ENCODE measurements at regions not wholly inside any gene's neighbourhood (a gene's known extent, or its start where the extent isn't known, plus 50 kb on each side); places are given as distances from the start of the nearest gene placed in this dataset.
"Not testable (repeated sequence)": the region's sequence is repeated elsewhere in the genome, so short reads cannot be mapped to it uniquely, and the experiment has no call there.

- Histone ChIP-seq H3K27ac (ENCODE audit: poor library complexity, severe bottlenecking) (no peak overlapping the region), H3K9me3 (ENCODE audit: severe bottlenecking) (no peaks in the 10 kb centered on the region), H3K36me3 (ENCODE audit: low read depth) (no peaks in the 10 kb centered on the region), H3K4me3 (ENCODE audit: severe bottlenecking) (no peak overlapping the region), H3K4me1 (ENCODE audit: insufficient read depth, poor library complexity, severe bottlenecking) (no peaks in the 10 kb centered on the region), H3K27me3 (ENCODE audit: insufficient read depth, poor library complexity, severe bottlenecking) (no peaks in the 10 kb centered on the region)
- TF ChIP-seq CTCF (IDR thresholded peaks at IDR 0.05; ENCODE audit: poor library complexity, severe bottlenecking), result no peak
- DNase-seq (ENCODE audit: low spot score) (no peak), ATAC-seq (ENCODE audit: low read depth) (no peak)
Measured at GRCh38 chrX:94830717-94831116, 1156.7 kb downstream of the FAM133A start.

- ATAC-seq (ENCODE audit: low read depth) (no peak), DNase-seq (ENCODE audit: low spot score) (no peak)
- Histone ChIP-seq H3K27me3 (ENCODE audit: insufficient read depth, poor library complexity, severe bottlenecking) (no peaks in the 10 kb centered on the region), H3K4me1 (ENCODE audit: insufficient read depth, poor library complexity, severe bottlenecking) (no peaks in the 10 kb centered on the region), H3K9me3 (ENCODE audit: severe bottlenecking) (no peaks in the 10 kb centered on the region), H3K36me3 (ENCODE audit: low read depth) (no peaks in the 10 kb centered on the region), H3K4me3 (ENCODE audit: severe bottlenecking) (no peak overlapping the region), H3K27ac (ENCODE audit: poor library complexity, severe bottlenecking) (no peak overlapping the region)
- TF ChIP-seq CTCF (IDR thresholded peaks at IDR 0.05; ENCODE audit: poor library complexity, severe bottlenecking), result peak; percentile 53
Measured at GRCh38 chrX:94831364-94831763, 1157.4 kb downstream of the FAM133A start.

GRCh38 chrX:94834226-94834625 lies 1160.2 kb downstream of the FAM133A start:
- Histone ChIP-seq H3K4me1 (ENCODE audit: insufficient read depth, poor library complexity, severe bottlenecking) (no peaks in the 10 kb centered on the region), H3K9me3 (ENCODE audit: severe bottlenecking) (no peaks in the 10 kb centered on the region), H3K4me3 (ENCODE audit: severe bottlenecking) (no peak overlapping the region), H3K27me3 (ENCODE audit: insufficient read depth, poor library complexity, severe bottlenecking) (no peaks in the 10 kb centered on the region), H3K27ac (ENCODE audit: poor library complexity, severe bottlenecking) (no peak overlapping the region), H3K36me3 (ENCODE audit: low read depth) (no peaks in the 10 kb centered on the region)
- DNase-seq (ENCODE audit: low spot score) (no peak), ATAC-seq (ENCODE audit: low read depth) (no peak)
- TF ChIP-seq CTCF (IDR thresholded peaks at IDR 0.05; ENCODE audit: poor library complexity, severe bottlenecking), result no peak

GRCh38 chrX:94850811-94851210 lies 1176.8 kb downstream of the FAM133A start:
- Histone ChIP-seq H3K9me3 (ENCODE audit: severe bottlenecking) (no peaks in the 10 kb centered on the region), H3K4me3 (ENCODE audit: severe bottlenecking) (no peak overlapping the region), H3K27me3 (ENCODE audit: insufficient read depth, poor library complexity, severe bottlenecking) (no peaks in the 10 kb centered on the region), H3K27ac (ENCODE audit: poor library complexity, severe bottlenecking) (no peak overlapping the region), H3K36me3 (ENCODE audit: low read depth) (no peaks in the 10 kb centered on the region), H3K4me1 (ENCODE audit: insufficient read depth, poor library complexity, severe bottlenecking) (no peaks in the 10 kb centered on the region)
- no peak for DNase-seq (ENCODE audit: low spot score)
- TF ChIP-seq CTCF (IDR thresholded peaks at IDR 0.05; ENCODE audit: poor library complexity, severe bottlenecking), result no peak
- ATAC-seq (ENCODE audit: low read depth), result no peak

- Histone ChIP-seq H3K9me3 (ENCODE audit: severe bottlenecking) (no peaks in the 10 kb centered on the region), H3K4me3 (ENCODE audit: severe bottlenecking) (no peak overlapping the region), H3K36me3 (ENCODE audit: low read depth) (no peaks in the 10 kb centered on the region), H3K4me1 (ENCODE audit: insufficient read depth, poor library complexity, severe bottlenecking) (no peaks in the 10 kb centered on the region), H3K27ac (ENCODE audit: poor library complexity, severe bottlenecking) (no peak overlapping the region), H3K27me3 (ENCODE audit: insufficient read depth, poor library complexity, severe bottlenecking) (no peaks in the 10 kb centered on the region)
- TF ChIP-seq CTCF (IDR thresholded peaks at IDR 0.05; ENCODE audit: poor library complexity, severe bottlenecking), result no peak
- DNase-seq (ENCODE audit: low spot score), result no peak
- no peak for ATAC-seq (ENCODE audit: low read depth)
Measured at GRCh38 chrX:94854251-94854650, 1180.2 kb downstream of the FAM133A start.

GRCh38 chrX:94862470-94862869 lies 1188.5 kb downstream of the FAM133A start:
- not testable (repeated sequence) for DNase-seq (ENCODE audit: low spot score); ATAC-seq (ENCODE audit: low read depth); H3K4me1 ChIP-seq (ENCODE audit: insufficient read depth, poor library complexity, severe bottlenecking); H3K27me3 ChIP-seq (ENCODE audit: insufficient read depth, poor library complexity, severe bottlenecking); H3K27ac ChIP-seq (ENCODE audit: poor library complexity, severe bottlenecking); H3K4me3 ChIP-seq (ENCODE audit: severe bottlenecking); H3K36me3 ChIP-seq (ENCODE audit: low read depth); H3K9me3 ChIP-seq (ENCODE audit: severe bottlenecking)
